Panc1 (cell line): ENCODE measurements at regions not wholly inside any gene's neighbourhood (a gene's known extent, or its start where the extent isn't known, plus 50 kb on each side); places are given as distances from the start of the nearest gene placed in this dataset.

Experiments used
- POLR2AphosphoS5 ChIP-seq: IDR thresholded peaks from 2 replicates; pipeline ENCODE4 v1.6.1; 2012; ENCODE audit warnings: mild to moderate bottlenecking, low read depth, low read length, moderate library complexity
- SIN3A ChIP-seq: IDR thresholded peaks from 2 replicates; pipeline ENCODE4 v1.6.1; 2012; ENCODE audit warnings: low read depth, mild to moderate bottlenecking, low read length, moderate library complexity, borderline replicate concordance; ENCODE audit not compliant: insufficient read depth
- TCF7L2 ChIP-seq: IDR thresholded peaks from 2 replicates; pipeline ENCODE4 v1.6.1; 2011; ENCODE audit warnings: mild to moderate bottlenecking, low read depth, low read length, inconsistent platforms
- TF ChIP-seq, protein P1 (sequence below): fragments of 450-650 bp; IDR thresholded peaks from 2 replicates; pipeline ENCODE4 v1.5.1; 2017; ENCODE audit warnings: mild to moderate bottlenecking
- TF ChIP-seq, protein P2 (sequence below), 2 experiments: IDR thresholded peaks; 2 replicates each; pipeline ENCODE4 v1.6.1; 2011 to 2012; ENCODE audit warnings: low read depth in 2 of 2, control low read depth in 1 of 2, low read length in 1 of 2, mild to moderate bottlenecking in 1 of 2, moderate library complexity in 1 of 2; ENCODE audit not compliant: insufficient read depth in 1 of 2

DNA sequence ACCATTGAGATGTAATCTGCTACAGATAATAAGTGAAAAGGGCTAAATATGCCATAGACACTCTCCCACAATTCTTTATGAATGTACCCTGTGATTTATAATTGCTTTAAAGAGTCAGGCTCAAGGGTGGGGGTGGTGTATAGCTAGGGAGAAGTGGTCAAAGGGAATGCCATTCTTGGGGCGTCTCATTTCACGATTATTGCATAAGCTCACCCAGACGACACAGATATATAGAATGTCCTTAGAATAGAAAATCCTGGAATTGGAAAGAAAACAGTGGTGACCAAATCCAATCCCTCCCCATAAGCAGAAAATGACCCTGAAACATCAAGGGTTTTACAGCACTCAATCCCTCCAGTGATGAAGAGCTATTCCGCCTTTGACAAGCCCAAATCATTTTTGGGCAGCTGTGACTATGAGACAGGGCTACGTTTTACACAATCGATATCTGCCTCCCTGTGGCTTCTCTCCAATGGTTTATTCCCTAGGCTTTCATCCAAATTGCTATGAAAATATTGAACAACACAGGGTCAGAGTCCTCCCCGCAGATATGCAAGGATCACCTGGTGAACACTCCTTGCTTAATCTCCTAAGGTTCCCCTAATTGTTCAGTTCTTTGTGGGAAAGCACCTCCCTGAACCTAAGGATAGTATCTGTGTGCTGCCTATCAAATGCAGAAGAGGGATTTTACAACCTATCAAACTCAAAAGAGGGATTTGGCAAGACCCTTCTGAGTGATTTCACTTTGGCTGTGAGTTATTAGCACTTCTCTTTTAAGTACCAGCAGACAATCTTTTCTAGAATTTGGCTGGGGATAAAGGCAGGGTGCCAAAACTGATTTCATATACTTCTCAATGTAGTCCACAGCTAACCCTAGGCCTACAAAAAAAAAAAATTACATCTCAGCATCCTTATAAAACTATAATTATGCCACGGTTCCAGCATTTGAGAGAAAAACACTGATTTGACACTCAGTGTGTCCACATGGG lies 144.9 kb upstream of the CDH6 start:
- TF ChIP-seq, protein P1, sequence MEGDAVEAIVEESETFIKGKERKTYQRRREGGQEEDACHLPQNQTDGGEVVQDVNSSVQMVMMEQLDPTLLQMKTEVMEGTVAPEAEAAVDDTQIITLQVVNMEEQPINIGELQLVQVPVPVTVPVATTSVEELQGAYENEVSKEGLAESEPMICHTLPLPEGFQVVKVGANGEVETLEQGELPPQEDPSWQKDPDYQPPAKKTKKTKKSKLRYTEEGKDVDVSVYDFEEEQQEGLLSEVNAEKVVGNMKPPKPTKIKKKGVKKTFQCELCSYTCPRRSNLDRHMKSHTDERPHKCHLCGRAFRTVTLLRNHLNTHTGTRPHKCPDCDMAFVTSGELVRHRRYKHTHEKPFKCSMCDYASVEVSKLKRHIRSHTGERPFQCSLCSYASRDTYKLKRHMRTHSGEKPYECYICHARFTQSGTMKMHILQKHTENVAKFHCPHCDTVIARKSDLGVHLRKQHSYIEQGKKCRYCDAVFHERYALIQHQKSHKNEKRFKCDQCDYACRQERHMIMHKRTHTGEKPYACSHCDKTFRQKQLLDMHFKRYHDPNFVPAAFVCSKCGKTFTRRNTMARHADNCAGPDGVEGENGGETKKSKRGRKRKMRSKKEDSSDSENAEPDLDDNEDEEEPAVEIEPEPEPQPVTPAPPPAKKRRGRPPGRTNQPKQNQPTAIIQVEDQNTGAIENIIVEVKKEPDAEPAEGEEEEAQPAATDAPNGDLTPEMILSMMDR: no peak
- TF ChIP-seq TCF7L2 (no peak), POLR2AphosphoS5 (no peak), SIN3A (no peak)
- TF ChIP-seq, protein P2, sequence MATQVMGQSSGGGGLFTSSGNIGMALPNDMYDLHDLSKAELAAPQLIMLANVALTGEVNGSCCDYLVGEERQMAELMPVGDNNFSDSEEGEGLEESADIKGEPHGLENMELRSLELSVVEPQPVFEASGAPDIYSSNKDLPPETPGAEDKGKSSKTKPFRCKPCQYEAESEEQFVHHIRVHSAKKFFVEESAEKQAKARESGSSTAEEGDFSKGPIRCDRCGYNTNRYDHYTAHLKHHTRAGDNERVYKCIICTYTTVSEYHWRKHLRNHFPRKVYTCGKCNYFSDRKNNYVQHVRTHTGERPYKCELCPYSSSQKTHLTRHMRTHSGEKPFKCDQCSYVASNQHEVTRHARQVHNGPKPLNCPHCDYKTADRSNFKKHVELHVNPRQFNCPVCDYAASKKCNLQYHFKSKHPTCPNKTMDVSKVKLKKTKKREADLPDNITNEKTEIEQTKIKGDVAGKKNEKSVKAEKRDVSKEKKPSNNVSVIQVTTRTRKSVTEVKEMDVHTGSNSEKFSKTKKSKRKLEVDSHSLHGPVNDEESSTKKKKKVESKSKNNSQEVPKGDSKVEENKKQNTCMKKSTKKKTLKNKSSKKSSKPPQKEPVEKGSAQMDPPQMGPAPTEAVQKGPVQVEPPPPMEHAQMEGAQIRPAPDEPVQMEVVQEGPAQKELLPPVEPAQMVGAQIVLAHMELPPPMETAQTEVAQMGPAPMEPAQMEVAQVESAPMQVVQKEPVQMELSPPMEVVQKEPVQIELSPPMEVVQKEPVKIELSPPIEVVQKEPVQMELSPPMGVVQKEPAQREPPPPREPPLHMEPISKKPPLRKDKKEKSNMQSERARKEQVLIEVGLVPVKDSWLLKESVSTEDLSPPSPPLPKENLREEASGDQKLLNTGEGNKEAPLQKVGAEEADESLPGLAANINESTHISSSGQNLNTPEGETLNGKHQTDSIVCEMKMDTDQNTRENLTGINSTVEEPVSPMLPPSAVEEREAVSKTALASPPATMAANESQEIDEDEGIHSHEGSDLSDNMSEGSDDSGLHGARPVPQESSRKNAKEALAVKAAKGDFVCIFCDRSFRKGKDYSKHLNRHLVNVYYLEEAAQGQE (IDR thresholded peaks at IDR 0.05; ENCODE audit: insufficient read depth in 1 of 2, low read depth in 2 of 2, low read length in 1 of 2): no peak
